ENCODE measurements at regions not wholly inside any gene's neighbourhood (a gene's known extent, or its start where the extent isn't known, plus 50 kb on each side); places are given as distances from the start of the nearest gene placed in this dataset.

DNA sequence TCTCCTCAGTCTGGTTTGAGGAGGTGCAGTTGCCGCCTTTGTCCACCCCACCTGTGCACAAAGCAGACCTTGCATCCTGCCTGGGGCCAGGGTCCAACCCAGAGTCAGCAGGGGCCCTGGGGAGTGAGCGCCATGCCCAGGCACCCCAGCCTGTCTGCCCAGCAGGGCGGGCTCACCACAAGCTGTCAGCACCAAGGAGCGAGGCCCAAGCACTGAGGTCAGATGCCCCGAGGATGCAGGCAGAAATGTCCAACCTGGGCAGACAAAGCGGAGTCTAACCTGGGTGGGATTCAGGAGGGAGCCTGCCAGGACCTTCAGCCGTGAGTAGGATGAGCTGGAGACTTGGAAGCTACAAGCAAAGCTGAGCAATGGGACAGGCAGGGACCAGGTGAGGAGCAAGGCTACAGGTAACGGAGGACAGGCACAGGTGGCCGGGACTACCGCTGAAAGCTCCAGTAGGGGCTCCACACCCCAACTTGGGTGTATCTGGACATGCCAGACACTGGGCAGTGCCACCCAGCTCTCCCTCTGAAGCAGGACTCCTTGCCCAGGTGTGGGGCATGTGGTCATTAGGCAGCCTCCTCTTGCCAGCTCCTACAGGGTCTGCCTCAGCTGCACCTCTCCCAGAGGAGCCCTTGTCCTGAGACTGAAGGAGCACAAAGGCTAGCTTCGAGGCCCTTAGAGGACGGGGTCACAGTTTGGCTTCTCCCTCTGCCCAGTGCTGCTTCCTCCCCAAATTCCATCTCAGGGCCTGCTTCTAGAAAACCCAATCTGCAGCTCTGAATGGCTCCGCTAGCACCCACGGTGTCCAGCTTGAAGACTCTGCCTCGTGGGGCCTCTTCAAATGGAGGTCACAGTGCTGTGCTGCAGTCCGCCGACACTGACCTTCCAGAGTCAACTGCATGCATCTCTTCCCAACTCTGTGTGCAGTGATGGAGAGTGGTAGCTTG is 210.6 kb upstream of the CDYL start:
- ATAC-seq (ENCODE audit: low read depth in 2 of 2) (no peak), DNase-seq (no peak)
- no peak overlapping the region for H3K4me3 ChIP-seq (ENCODE audit: low read depth, low read length)
- peaks cover 7% of the 10 kb centered on the region for H3K27me3 Mint-ChIP-seq
- H3K9me3 Mint-ChIP-seq, result peaks cover 0 to 6% (median 1%) of the 10 kb centered on the region in 7 donors
- H3K4me1 ChIP-seq (ENCODE audit: control insufficient read depth, insufficient read depth, low read length, poor library complexity, severe bottlenecking), result no peaks in the 10 kb centered on the region
- H3K27ac ChIP-seq (ENCODE audit: insufficient read depth, low read length, poor library complexity, severe bottlenecking), result no peak overlapping the region
- H3K4me1 Mint-ChIP-seq, result no peaks in the 10 kb centered on the region
- H3K9me3 ChIP-seq (ENCODE audit: control insufficient read depth in 2 of 2, low read length in 2 of 2), result peaks cover 0 to 2% of the 10 kb centered on the region in 2 experiments
- H3K27ac Mint-ChIP-seq, result no peak overlapping the region
- no peaks in the 10 kb centered on the region for H3K36me3 Mint-ChIP-seq
- no peaks in the 10 kb centered on the region for H3K36me3 ChIP-seq (ENCODE audit: control insufficient read depth, insufficient read depth, low read length)
- H3K4me3 Mint-ChIP-seq, result no peak overlapping the region
- H3K27me3 ChIP-seq (ENCODE audit: control insufficient read depth, insufficient read depth, low read length), result no peaks in the 10 kb centered on the region

DNA sequence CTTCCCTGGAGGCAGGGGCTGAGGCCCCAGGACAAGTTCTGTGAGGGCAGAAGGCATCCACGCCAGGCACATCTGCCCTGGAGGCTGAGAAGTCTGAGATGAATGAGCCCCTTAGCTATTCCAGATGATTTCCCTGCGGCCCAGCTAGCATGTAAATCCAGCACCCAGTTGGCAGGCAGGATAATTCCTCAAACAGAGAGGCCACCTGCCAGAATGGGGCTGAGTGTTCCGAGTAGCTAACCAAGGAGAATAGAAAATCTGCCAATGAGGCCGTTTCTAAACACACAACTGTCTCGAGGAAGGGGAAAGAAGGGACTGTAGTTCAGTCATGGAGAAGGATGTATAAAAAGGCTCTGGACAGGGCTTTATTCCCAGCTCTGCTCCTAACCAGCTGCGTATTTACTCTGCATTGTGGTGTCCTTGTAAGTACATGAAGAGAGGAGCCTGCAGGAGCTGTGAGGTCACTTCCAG is 211.4 kb upstream of the CDYL start:
- no peak overlapping the region for H3K4me3 Mint-ChIP-seq
- DNase-seq, result no peak
- H3K27me3 Mint-ChIP-seq, result peaks cover 8% of the 10 kb centered on the region
- no peaks in the 10 kb centered on the region for H3K9me3 ChIP-seq (ENCODE audit: control insufficient read depth in 2 of 2, low read length in 2 of 2)
- no peaks in the 10 kb centered on the region for H3K4me1 Mint-ChIP-seq
- H3K9me3 Mint-ChIP-seq, result peaks cover 0 to 4% (median 0%) of the 10 kb centered on the region in 7 donors
- no peaks in the 10 kb centered on the region for H3K27me3 ChIP-seq (ENCODE audit: control insufficient read depth, insufficient read depth, low read length)
- H3K4me3 ChIP-seq (ENCODE audit: low read depth, low read length), result no peak overlapping the region
- H3K27ac Mint-ChIP-seq, result no peak overlapping the region
- H3K36me3 ChIP-seq (ENCODE audit: control insufficient read depth, insufficient read depth, low read length), result no peaks in the 10 kb centered on the region
- no peak overlapping the region for H3K27ac ChIP-seq (ENCODE audit: insufficient read depth, low read length, poor library complexity, severe bottlenecking)
- no peak for ATAC-seq (ENCODE audit: low read depth in 2 of 2)
- no peaks in the 10 kb centered on the region for H3K36me3 Mint-ChIP-seq
- H3K4me1 ChIP-seq (ENCODE audit: control insufficient read depth, insufficient read depth, low read length, poor library complexity, severe bottlenecking), result no peaks in the 10 kb centered on the region

DNA sequence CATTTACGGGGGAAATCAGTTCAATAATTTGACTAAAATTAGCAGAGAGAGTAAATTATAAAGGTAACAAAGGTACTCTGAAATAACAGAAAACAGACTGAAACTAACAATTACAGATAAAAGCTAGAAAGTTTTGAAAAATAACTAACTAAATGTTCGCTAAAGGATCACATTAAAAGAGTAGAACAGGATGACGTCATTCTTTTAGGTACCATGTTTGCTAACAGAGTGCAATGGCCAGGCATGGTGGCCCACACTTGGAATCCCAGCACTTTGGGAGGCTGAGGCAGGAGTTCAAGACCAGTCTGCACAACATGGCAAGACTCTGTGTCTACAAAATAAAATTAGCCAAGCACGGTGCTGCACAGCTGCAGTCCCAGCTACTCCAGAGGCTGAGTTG is 212.3 kb upstream of the CDYL start:
- H3K27me3 ChIP-seq (ENCODE audit: control insufficient read depth, insufficient read depth, low read length), result no peaks in the 10 kb centered on the region
- peaks cover 8% of the 10 kb centered on the region for H3K27me3 Mint-ChIP-seq

DNA sequence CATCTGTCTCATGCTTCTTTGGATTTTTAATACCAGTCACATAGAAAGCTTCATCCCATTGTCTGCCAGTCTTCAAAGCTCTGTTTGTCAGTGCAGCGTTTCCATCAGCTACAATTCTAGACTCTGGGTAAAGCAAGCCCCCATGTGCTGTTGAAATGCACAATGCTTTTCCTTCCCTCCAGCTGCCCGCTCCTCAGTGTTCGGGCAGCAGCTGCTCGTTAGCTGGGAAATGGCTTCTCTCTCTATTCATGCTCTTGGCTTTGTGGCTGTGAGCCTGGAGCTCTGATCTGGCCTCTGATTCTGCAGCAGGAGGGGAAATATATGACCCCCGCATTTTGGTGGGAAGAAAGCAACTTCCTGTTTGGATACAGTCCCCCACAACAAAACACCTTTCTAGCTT is 213.0 kb upstream of the CDYL start:
- Histone ChIP-seq H3K9me3 (ENCODE audit: control insufficient read depth in 2 of 2, low read length in 2 of 2) (no peaks in the 10 kb centered on the region), H3K27ac (ENCODE audit: insufficient read depth, low read length, poor library complexity, severe bottlenecking) (no peak overlapping the region), H3K4me3 (ENCODE audit: low read depth, low read length) (no peak overlapping the region), H3K4me1 (ENCODE audit: control insufficient read depth, insufficient read depth, low read length, poor library complexity, severe bottlenecking) (no peaks in the 10 kb centered on the region), H3K36me3 (ENCODE audit: control insufficient read depth, insufficient read depth, low read length) (no peaks in the 10 kb centered on the region), H3K27me3 (ENCODE audit: control insufficient read depth, insufficient read depth, low read length) (no peaks in the 10 kb centered on the region)
- peaks cover 8% of the 10 kb centered on the region for H3K27me3 Mint-ChIP-seq
- ATAC-seq (ENCODE audit: low read depth in 2 of 2) (no peak), DNase-seq (no peak)
- H3K4me3 Mint-ChIP-seq, result no peak overlapping the region
- no peaks in the 10 kb centered on the region for H3K9me3 Mint-ChIP-seq
- no peaks in the 10 kb centered on the region for H3K36me3 Mint-ChIP-seq
- H3K27ac Mint-ChIP-seq, result peak overlapping the region in 1 of 3 donors; percentile 18
- no peaks in the 10 kb centered on the region for H3K4me1 Mint-ChIP-seq

More for the DNA sequence above, 212.3 kb upstream of the CDYL start:
- no peaks in the 10 kb centered on the region for H3K36me3 ChIP-seq (ENCODE audit: control insufficient read depth, insufficient read depth, low read length)
- Mint-ChIP-seq H3K36me3 (no peaks in the 10 kb centered on the region), H3K27ac (no peak overlapping the region), H3K4me3 (no peak overlapping the region), H3K9me3 (peaks cover 0 to under 1% (median 0%) of the 10 kb centered on the region in 7 donors), H3K4me1 (no peaks in the 10 kb centered on the region)
- H3K4me1 ChIP-seq (ENCODE audit: control insufficient read depth, insufficient read depth, low read length, poor library complexity, severe bottlenecking), result no peaks in the 10 kb centered on the region
- DNase-seq (no peak), ATAC-seq (ENCODE audit: low read depth in 2 of 2) (no peak)
- no peak overlapping the region for H3K4me3 ChIP-seq (ENCODE audit: low read depth, low read length)
- no peaks in the 10 kb centered on the region for H3K9me3 ChIP-seq (ENCODE audit: control insufficient read depth in 2 of 2, low read length in 2 of 2)
- no peak overlapping the region for H3K27ac ChIP-seq (ENCODE audit: insufficient read depth, low read length, poor library complexity, severe bottlenecking)

DNA sequence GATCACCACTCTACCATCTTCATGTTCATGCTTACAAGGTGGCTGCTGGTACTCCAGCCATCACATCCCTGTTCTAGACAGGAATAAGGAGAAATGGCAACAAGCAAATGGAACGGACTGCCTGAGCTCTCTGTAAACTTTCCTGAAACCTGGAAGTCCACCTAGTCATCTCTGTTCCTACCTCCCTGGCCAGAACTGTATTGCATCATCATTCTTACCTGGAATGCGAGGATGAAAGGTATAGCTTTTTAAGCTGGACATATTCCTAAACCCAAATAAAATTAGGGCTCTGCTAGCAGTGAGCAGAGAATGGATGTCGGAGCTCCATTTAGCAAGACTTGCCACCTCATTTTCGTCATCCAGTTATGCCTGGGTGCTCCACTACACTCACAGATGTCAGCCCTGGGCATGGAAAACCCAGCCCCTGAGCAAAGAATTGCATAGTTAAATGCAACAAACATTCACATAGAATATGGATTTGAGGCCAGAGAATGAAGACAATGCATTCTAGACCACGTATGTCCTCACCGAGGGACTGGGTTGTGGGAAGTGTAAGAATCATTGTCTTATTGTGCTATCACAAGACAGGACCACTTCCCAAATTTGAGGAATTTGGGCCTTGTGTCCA is 214.3 kb upstream of the CDYL start:
- Histone ChIP-seq H3K27me3 (ENCODE audit: control insufficient read depth, insufficient read depth, low read length) (no peaks in the 10 kb centered on the region), H3K9me3 (ENCODE audit: control insufficient read depth in 2 of 2, low read length in 2 of 2) (no peaks in the 10 kb centered on the region), H3K27ac (ENCODE audit: insufficient read depth, low read length, poor library complexity, severe bottlenecking) (no peak overlapping the region), H3K4me3 (ENCODE audit: low read depth, low read length) (no peak overlapping the region), H3K36me3 (ENCODE audit: control insufficient read depth, insufficient read depth, low read length) (no peaks in the 10 kb centered on the region), H3K4me1 (ENCODE audit: control insufficient read depth, insufficient read depth, low read length, poor library complexity, severe bottlenecking) (no peaks in the 10 kb centered on the region)
- H3K27me3 Mint-ChIP-seq, result peaks cover 8% of the 10 kb centered on the region
- H3K9me3 Mint-ChIP-seq, result peaks cover 0 to 2% (median 0%) of the 10 kb centered on the region in 7 donors
- DNase-seq, result no peak
- no peak overlapping the region for H3K4me3 Mint-ChIP-seq
- no peaks in the 10 kb centered on the region for H3K4me1 Mint-ChIP-seq
- no peak for ATAC-seq (ENCODE audit: low read depth in 2 of 2)
- no peaks in the 10 kb centered on the region for H3K36me3 Mint-ChIP-seq
- no peak overlapping the region for H3K27ac Mint-ChIP-seq

DNA sequence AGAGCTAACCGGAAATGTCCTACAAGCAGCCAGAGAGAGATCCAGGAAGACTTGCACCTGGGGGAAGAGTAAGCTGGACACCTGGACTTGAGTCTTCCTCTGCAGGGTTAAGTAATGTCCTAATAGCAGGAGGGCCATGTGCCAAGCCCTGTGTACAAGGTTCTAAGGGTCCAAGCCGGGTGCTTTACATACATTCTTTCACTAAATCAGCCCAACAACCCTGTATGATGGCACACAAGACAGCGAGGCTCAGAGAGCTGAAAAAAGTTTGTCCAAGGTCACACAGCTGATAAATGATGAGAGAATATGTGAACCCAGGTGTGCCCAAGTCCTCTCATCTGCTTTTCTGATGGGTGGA is 215.1 kb upstream of the CDYL start:
- peaks cover 8% of the 10 kb centered on the region for H3K27me3 Mint-ChIP-seq
- Histone ChIP-seq H3K27ac (ENCODE audit: insufficient read depth, low read length, poor library complexity, severe bottlenecking) (no peak overlapping the region), H3K4me1 (ENCODE audit: control insufficient read depth, insufficient read depth, low read length, poor library complexity, severe bottlenecking) (no peaks in the 10 kb centered on the region), H3K36me3 (ENCODE audit: control insufficient read depth, insufficient read depth, low read length) (no peaks in the 10 kb centered on the region), H3K27me3 (ENCODE audit: control insufficient read depth, insufficient read depth, low read length) (no peaks in the 10 kb centered on the region), H3K4me3 (ENCODE audit: low read depth, low read length) (no peak overlapping the region), H3K9me3 (ENCODE audit: control insufficient read depth in 2 of 2, low read length in 2 of 2) (no peaks in the 10 kb centered on the region)
- H3K36me3 Mint-ChIP-seq, result no peaks in the 10 kb centered on the region
- peaks cover 0 to 2% (median 0%) of the 10 kb centered on the region in 7 donors for H3K9me3 Mint-ChIP-seq
- ATAC-seq (ENCODE audit: low read depth in 2 of 2), result no peak
- H3K4me1 Mint-ChIP-seq, result no peaks in the 10 kb centered on the region
- DNase-seq, result no peak
- H3K27ac Mint-ChIP-seq, result no peak overlapping the region
- H3K4me3 Mint-ChIP-seq, result no peak overlapping the region

DNA sequence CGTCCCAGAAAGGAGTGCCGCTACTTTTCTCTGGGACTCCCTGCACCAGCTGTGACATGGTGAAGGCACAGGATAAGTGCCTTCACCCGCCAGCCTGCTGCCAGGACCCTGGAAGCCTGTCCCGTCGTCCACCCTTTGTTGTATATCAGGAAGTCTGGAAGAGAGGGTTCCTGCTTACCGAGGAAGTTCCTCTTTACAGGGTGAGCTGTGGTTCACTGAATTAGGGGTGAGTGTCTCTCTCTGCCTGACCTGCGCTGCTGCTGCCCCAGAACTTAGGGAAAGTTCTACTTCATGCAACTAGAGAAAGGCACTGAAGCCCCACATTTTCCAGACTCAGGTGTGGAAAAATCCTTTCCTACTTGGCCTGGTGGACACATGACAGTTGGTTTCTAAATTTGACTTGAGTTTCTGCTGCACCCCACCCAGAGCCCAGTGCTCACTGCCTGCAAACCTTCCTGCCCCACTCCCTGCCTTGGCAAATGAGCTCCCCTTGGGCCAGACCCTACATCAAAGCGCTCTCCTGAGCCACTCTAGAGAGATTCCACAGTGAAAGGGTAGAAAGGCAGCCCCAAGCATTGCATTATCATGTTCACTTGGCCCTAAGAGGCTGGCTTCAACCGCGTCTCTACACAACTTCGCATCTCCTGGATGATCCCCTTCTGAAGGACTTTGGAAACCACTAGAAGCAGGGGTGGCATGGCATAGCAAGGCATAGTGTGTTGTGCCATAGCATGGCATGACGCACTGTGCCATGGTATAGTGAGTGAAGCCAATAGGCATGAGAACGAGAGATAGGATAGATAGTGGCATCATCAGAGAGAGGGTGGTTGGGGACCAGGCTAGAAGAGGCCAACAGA is 215.8 kb upstream of the CDYL start:
- no peak for DNase-seq
- H3K27ac Mint-ChIP-seq, result no peak overlapping the region
- Histone ChIP-seq H3K4me3 (ENCODE audit: low read depth, low read length) (no peak overlapping the region), H3K36me3 (ENCODE audit: control insufficient read depth, insufficient read depth, low read length) (no peaks in the 10 kb centered on the region), H3K9me3 (ENCODE audit: control insufficient read depth in 2 of 2, low read length in 2 of 2) (no peaks in the 10 kb centered on the region), H3K27ac (ENCODE audit: insufficient read depth, low read length, poor library complexity, severe bottlenecking) (no peak overlapping the region), H3K4me1 (ENCODE audit: control insufficient read depth, insufficient read depth, low read length, poor library complexity, severe bottlenecking) (no peaks in the 10 kb centered on the region), H3K27me3 (ENCODE audit: control insufficient read depth, insufficient read depth, low read length) (no peaks in the 10 kb centered on the region)
- ATAC-seq (ENCODE audit: low read depth in 2 of 2), result no peak
- no peaks in the 10 kb centered on the region for H3K36me3 Mint-ChIP-seq
- H3K9me3 Mint-ChIP-seq, result peaks cover 0 to 3% (median 0%) of the 10 kb centered on the region in 7 donors
- H3K4me1 Mint-ChIP-seq, result no peaks in the 10 kb centered on the region
- peaks cover 8% of the 10 kb centered on the region for H3K27me3 Mint-ChIP-seq
- no peak overlapping the region for H3K4me3 Mint-ChIP-seq
